ENCODE measurements at regions not wholly inside any gene's neighbourhood (a gene's known extent, or its start where the extent isn't known, plus 50 kb on each side); places are given as distances from the start of the nearest gene placed in this dataset.
A peak's percentile ranks its signal among the peaks of the same experiment; 100 is the strongest.

DNA sequence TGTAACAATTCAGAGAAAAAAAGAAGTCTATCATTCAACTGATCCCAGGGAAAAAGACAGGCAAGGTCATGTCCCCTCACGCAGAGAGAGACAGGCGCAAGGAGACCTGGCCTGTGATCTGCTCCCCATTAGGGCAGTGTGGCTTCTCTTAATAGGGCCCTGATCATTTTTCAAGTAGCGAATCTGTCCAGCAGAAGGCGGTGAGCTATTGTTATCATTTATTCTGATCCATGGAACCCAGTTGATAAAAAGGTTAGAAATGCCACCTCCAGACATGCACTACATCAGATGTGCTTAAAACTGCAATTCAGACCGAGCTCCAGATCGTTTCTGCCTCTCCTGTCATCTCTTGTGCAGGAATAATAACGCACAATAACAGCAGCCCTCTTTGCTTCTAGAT is 1025.6 kb upstream of the PIK3C3 start:
- DNase-seq = no peak

GRCh38 chr18:40926679-40927078 is 1028.4 kb upstream of the PIK3C3 start:
- no peak for DNase-seq

DNA sequence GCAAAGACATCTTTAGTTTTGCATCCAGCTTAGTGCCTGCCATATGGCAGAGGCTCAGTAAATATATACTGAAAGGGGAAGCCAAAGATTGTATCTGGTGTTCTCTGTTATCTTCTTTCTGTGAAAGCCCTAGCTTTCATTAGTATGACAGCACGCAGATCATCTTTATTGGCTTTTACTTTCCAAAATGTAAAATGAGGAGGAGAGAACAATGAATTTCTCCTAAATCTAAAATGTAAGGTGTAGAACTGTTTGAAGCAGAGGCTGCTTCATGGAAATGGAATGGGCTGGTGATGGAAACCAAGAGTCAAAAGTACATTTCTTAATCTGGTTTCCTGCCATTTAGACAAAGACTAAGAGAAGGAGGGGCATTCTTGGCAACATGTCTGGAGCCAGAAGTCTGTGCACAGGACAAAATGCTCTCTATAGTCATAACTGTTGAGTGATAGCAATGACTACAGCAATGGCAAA is 1029.9 kb upstream of the PIK3C3 start:
- no peak for DNase-seq

GRCh38 chr18:40921845-40922629 is 1033.0 kb upstream of the PIK3C3 start:
- DNase-seq = peak; percentile 9

DNA sequence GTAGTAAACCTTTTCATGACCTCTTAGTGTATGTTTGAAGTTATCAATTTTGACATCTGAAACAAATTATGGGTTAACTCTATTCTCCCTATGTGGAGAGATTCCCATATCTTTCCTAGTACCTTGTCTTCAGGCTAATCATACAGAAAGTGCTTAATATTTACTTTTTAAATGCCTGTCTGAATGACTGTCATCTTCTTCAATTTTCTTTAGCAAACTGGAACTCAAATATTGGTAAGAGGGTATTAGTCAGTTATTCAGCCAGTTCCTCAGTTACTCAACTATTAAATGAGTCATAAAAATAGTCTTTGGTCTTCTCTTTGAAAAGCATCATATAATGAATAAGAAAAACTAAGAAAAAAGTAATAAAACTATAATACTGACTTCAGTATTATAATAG is 1038.0 kb upstream of the PIK3C3 start:
- no peak for DNase-seq

DNA sequence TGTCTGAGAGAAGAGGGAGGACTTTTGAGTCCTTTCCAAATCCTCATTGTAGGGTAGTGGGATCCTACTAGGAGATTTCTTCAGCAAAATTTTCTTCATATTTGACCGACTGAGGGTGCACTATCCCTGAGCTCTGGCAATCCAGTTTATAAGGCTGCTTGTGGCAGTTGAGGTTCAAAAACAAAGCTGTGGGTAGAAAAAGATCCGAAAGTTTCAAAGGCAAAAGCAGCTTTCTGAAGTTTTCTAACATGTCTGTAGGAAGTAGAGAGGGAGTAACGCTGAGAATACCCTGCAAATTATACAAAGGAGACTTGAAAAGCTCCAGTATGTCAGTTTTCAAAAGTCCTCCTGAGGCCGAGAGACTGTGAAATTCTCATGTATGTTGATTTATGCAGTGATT is 1039.3 kb upstream of the PIK3C3 start:
- no peak for DNase-seq

GRCh38 chr18:40911582-40912254 is 1043.3 kb upstream of the PIK3C3 start:
- no peak for DNase-seq

GRCh38 chr18:40911041-40911440 is 1044.0 kb upstream of the PIK3C3 start:
- DNase-seq = no peak

DNA sequence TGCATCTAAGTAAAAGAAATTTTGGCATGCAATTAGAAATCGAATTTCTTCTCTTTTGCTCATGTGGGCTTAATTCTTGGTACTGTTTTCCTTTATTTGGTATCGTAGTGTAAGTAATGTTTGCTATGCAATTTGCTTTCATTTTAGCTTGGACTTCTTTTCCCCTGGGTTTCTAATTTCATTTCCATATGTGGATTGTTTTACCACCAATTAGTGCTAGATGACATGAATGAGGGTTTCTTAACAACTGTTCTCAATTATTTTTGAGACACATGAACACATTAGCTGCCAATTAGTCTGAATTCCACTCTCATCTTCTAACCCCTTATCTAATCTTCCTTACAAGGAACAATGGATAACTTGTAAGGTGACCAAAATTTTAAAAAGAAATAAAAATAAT is 1047.2 kb upstream of the PIK3C3 start:
- DNase-seq = peak; percentile 58

DNA sequence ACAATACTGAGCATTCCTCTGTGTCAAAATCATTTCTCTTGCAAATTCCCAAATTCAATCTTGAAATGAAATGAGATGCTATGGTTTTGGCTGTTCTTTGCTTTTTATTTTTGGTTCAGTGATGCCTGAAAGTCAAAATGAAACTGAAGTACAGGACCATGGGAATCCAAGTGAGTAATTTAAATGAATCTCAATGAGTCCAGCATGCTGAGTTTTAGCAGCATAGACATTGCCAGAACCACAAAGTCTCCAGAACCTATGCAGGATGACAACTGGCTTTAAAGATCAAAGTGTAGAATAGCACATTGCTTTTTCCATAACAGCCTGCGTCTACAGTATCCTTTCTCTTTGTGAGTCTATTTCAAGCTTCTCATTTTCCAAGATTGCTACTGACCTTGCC is 1050.7 kb upstream of the PIK3C3 start:
- DNase-seq = no peak

GRCh38 chr18:40902436-40902835 is 1052.6 kb upstream of the PIK3C3 start:
- DNase-seq = no peak

DNA sequence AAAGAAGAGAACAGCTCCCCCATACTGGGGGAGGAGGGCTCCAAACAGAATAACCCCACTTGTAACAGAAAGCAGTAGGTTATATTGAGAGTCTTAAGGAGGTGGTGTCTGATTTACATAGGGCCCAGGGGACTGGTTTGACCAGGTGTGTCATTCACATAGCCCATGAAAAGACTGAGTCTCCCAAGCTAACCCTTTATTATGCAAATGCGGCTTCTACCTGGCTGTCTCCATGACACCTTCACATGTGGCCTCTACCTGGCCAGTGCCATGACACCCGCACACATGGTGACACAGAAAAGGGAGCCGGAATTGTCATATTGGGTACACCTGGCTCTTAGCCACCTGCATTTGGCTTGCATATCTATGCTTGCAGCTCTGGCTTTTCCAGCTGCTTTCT is 1057.2 kb upstream of the PIK3C3 start:
- no peak for DNase-seq

- DNase-seq = no peak
Measured at GRCh38 chr18:40883271-40883670, 1071.8 kb upstream of the PIK3C3 start.

DNA sequence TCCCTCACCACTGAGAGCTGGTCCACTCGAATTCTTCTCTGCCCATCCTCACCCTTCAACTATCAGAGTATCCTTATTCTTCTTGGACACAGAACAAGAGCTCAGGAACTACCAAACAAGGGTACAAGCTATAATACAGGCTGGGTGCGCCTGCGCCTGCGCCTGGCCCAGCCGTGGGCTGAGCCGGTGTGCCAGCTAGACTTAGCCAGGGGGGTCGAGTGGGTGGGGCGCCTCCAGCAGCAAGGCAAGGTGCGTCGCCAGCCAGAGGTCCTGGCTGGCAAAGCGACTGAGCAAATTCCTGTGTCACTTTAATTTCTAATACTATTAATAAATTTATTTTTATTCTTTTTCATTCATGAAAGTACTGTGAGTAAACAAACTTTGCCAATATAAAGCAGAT is 1072.6 kb upstream of the PIK3C3 start:
- DNase-seq = no peak

- DNase-seq = no peak
Measured at GRCh38 chr18:40878371-40878770, 1076.7 kb upstream of the PIK3C3 start.

DNA sequence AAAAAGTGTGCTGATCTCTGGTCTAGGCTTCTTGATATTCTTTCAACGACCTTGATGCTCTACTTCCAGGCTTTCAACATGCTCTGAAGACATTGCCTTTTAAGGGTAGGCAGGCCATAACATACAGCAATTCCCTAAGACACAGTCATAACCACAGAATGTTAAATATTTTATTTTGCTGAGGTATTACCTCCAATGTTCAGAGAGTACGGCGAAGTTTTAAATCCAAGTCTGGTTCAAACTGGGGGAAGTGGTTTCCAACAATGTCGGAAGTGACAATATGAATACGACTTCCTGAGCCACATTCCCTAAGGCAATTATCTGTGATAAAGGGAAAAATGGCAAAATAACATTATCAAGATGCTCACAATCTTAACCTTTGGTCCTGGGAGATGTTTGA is 1077.9 kb upstream of the PIK3C3 start:
- DNase-seq = no peak

- DNase-seq = no peak
Measured at GRCh38 chr18:40875101-40875615, 1079.9 kb upstream of the PIK3C3 start.

- no peak for DNase-seq
Measured at GRCh38 chr18:40874233-40874632, 1080.8 kb upstream of the PIK3C3 start.

GRCh38 chr18:40868110-40868858 is 1086.8 kb upstream of the PIK3C3 start:
- no peak for DNase-seq

DNA sequence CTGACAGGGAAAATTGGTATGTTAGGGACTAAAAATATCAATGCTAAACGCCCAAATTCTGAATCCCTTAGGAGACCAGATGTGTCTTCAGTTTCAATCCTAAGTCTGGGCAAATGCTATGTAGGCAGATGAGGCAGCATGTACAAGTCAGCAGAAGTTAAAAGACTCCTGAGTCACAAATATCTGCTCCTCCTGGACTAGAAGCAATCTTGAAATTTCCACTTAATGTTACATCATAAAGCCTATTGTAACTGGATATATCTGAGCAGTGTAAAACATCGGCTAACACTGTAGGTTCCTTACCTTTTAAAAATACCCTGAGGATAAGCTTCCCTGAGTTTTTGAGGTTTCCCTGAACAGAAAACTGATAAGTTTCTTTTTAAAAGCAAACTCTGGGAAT is 1087.6 kb upstream of the PIK3C3 start:
- DNase-seq = no peak

DNA sequence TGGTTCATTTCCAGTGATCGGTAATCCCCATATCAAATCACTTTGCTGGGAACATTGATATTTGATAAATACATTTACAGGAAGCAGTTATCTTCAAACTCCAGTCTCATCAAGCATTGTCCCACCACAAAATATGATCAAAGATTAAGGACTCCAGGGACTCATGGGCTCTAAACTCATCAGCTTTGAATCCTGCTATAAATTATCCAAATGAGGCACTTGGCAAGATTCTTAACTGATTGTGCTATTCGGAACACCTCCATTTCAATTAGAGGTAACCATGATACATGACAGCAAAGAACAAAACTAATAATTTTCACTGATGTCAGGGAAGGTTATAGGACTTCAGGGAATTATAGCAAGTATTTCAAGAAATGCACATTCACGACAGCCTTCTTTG is 1088.1 kb upstream of the PIK3C3 start:
- DNase-seq = no peak

DNA sequence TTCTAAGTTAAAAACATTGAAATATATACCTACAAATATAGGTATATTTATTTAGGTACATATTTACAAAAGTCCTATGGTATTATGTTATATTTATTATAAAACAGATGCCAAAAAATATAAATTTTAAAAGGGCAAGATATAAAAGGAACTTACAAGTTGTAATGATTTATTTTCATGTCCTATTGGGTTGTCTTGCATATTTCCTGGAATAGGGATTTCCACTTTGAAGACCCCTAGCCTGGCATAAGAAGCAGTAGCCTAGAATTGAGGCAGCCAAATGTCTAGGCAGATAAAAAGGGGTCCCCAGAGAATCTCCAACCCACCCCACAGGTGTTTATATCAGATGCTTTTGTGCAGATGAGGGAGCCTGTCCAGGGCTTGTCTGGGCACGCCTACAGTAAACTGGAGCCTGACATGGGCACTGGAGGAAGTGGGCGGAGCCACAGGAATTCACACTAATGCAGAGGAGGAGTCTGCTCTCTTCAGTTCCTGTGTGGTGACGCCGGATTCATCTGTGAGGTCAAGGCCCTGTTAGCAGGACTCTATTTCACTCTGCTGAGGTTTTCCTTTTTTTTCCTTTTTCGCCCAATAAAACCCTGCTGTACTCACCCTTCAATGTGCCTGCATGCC is 1088.9 kb upstream of the PIK3C3 start:
- DNase-seq = no peak

GRCh38 chr18:40864846-40865245 is 1090.2 kb upstream of the PIK3C3 start:
- DNase-seq = no peak
